GM18499 (cell line): ENCODE measurements at regions not wholly inside any gene's neighbourhood (a gene's known extent, or its start where the extent isn't known, plus 50 kb on each side); places are given as distances from the start of the nearest gene placed in this dataset.

Source experiments
- ATAC-seq: cut with Tn5 transposase; IDR thresholded peaks from one replicate; pipeline ENCODE4 v1.9.1; 2021; ENCODE audit warnings: moderate number of reproducible peaks; ENCODE audit not compliant: insufficient read depth, unreplicated experiment

DNA sequence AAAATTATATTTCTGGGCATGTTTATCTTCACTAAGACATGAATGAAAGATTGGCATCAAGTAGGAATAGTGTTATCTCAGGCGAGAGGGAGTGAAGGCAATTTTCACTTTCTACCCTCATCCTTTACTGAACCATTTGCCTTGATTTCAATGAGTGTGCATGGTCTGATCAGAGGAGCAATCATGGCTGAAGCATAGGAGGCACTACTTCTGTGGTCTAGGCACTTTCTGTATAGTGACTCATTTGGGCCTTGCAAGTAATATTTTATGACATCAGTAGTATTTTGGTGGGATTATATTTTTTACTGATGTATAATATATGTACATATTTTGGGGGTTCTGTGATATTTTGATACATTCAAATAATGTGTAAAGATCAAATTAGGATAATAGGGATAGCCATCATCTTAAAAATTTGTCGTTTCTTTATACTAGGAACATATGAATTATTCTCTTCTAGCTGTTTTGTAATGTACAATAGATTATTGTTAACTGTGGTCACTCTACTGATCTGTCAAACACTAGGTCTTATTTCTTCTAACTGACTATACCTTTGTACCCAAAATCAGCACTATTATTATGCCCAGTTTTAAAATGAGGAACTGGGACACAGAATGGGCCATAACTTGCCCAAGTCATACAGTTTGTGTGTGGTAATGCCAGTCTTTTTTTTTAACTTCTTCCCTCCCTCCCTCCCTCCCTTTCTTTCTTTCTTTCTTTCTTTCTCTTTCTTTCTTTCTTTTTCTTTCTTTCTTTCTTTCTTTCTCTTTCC is 101.9 kb downstream of the RAB11FIP2 start:
- ATAC-seq = no peak

DNA sequence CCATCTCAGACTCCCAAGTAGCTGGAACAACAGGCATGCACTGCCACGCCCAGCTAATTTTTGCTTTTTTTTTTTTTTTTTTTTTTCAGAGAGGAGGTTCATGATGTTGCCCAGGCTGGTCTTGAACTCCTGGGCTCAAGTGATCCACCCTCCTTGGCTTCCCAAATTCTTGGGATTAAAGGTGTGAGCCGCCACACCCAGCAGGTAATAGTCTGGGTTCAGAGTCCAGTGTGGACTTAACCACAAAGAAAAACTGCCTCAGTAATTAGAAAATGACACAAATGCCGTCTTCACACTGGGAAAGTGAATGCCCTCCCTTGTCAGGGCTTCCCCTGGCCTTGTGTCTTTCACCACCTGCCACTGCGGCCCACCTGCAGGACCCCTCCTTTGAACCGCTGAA is 101.1 kb downstream of the RAB11FIP2 start:
- no peak for ATAC-seq

DNA sequence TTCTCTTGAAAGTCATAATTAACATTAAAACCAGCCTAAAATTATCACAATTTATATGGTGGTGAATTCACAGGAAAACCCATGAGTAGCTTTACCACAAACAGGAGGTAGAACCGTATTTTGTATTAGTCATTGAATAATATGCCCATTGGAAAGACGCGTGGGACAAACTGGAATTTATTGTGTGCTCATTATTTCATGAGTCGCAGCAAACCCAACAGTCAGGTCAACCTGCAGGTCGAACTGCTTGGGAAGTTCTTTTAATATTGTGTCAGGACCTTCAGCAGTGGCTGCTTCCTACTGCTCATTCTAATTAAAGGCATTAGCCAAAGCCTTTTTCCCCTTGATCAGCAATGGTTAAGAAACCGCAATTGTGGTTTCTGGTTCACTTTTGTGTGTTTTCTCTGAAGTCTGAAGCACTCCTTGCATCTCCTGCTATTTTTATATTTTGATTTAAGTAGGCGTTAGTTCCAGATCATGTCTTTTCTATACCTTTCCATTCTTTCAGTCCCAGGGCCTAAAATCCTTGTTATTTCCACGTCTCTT is 100.1 kb downstream of the RAB11FIP2 start:
- no peak for ATAC-seq

- no peak for ATAC-seq
Measured at GRCh38 chr10:117948493-117948892, 98.2 kb downstream of the RAB11FIP2 start.

DNA sequence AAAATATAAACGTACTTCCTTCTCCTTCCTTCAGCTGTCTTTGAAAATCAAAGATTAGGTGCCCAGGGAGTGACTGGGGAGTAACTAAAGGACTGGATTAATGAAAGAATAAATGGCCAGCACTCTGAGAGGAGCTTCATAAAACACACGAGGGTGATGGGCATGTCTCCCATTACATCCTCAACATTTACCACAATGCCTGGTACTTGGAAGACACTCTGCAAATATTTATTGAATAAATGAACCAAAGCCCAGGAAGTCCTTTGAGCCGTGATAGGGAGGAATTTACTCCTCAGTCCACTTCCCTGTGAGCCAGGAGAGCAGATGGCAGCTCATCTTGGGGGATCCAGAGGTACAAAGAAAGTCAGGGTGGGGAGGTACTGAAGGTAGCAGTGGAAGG is 96.3 kb downstream of the RAB11FIP2 start:
- no peak for ATAC-seq
